Upper lobe of left lung (tissue), 4 donors: ENCODE measurements at regions not wholly inside any gene's neighbourhood (a gene's known extent, or its start where the extent isn't known, plus 50 kb on each side); places are given as distances from the start of the nearest gene placed in this dataset.

Source experiments
- CTCF ChIP-seq, 6 experiments: fragments of 450-650 bp in 4 of 6; fragments of 200-600 bp in 2 of 6; sonication (generic) in 2 of 6; IDR thresholded peaks; one replicate each; pipeline ENCODE4 v1.5.1; 2016 to 2019; ENCODE audit warnings: antibody characterized with exemption in 6 of 6
- POLR2A ChIP-seq, 4 donors: fragments of 450-650 bp; IDR thresholded peaks; one replicate each; pipeline ENCODE4 v1.5.1; 2016 to 2017; ENCODE audit warnings: antibody characterized with exemption in 4 of 4, mild to moderate bottlenecking in 2 of 4

GRCh38 chr2:45093181-45093580, 83.9 kb upstream of the SIX2 start:
- no peak for TF ChIP-seq CTCF (IDR thresholded peaks at IDR 0.05)
- no peak for TF ChIP-seq POLR2A (IDR thresholded peaks at IDR 0.05)
